ENCODE measurements at regions not wholly inside any gene's neighbourhood (a gene's known extent, or its start where the extent isn't known, plus 50 kb on each side); places are given as distances from the start of the nearest gene placed in this dataset.

- Histone ChIP-seq H3K4me3 (no peak overlapping the region), H3K36me3 (no peaks in the 10 kb centered on the region), H3K9me3 (no peaks in the 10 kb centered on the region), H3K27me3 (no peaks in the 10 kb centered on the region), H3K4me1 (no peaks in the 10 kb centered on the region), H3K27ac (no peak overlapping the region)
- no peak for ATAC-seq
- TF ChIP-seq, protein P1, sequence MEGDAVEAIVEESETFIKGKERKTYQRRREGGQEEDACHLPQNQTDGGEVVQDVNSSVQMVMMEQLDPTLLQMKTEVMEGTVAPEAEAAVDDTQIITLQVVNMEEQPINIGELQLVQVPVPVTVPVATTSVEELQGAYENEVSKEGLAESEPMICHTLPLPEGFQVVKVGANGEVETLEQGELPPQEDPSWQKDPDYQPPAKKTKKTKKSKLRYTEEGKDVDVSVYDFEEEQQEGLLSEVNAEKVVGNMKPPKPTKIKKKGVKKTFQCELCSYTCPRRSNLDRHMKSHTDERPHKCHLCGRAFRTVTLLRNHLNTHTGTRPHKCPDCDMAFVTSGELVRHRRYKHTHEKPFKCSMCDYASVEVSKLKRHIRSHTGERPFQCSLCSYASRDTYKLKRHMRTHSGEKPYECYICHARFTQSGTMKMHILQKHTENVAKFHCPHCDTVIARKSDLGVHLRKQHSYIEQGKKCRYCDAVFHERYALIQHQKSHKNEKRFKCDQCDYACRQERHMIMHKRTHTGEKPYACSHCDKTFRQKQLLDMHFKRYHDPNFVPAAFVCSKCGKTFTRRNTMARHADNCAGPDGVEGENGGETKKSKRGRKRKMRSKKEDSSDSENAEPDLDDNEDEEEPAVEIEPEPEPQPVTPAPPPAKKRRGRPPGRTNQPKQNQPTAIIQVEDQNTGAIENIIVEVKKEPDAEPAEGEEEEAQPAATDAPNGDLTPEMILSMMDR (IDR thresholded peaks at IDR 0.05 in 4 of 5, conservative IDR thresholded peaks at IDR 0.05 in 1 of 5) = no peak
- intact Hi-C loops (cut with DNase I; ENCODE audit: low total_unique reads) (no loop called here), in situ Hi-C loops (cut with MboI; ENCODE audit: low sequenced_read_pairs in 4 of 4) (no loop called here)
- DNase-seq = no peak
These were observed 430.4 kb downstream of the HAPSTR1 start for GRCh38 chr16:9521749-9522370.

- TF ChIP-seq, protein P1 (IDR thresholded peaks at IDR 0.05 in 4 of 5, conservative IDR thresholded peaks at IDR 0.05 in 1 of 5) = no peak
- TF ChIP-seq POLR2A (IDR thresholded peaks at IDR 0.05) = no peak
- Histone ChIP-seq H3K4me3 (no peak overlapping the region), H3K27me3 (peaks cover 0 to 4% (median 0%) of the 10 kb centered on the region in 3 donors), H3K4me1 (no peaks in the 10 kb centered on the region), H3K27ac (no peak overlapping the region), H3K36me3 (no peaks in the 10 kb centered on the region), H3K9me3 (no peaks in the 10 kb centered on the region)
- ATAC-seq (no peak), DNase-seq (no peak)
- in situ Hi-C loops (cut with MboI; ENCODE audit: low sequenced_read_pairs in 4 of 4) = no loop called here
- intact Hi-C loops (cut with DNase I; ENCODE audit: low total_unique reads) = no loop called here
These were observed 431.2 kb downstream of the HAPSTR1 start for GRCh38 chr16:9522614-9523013.

DNA sequence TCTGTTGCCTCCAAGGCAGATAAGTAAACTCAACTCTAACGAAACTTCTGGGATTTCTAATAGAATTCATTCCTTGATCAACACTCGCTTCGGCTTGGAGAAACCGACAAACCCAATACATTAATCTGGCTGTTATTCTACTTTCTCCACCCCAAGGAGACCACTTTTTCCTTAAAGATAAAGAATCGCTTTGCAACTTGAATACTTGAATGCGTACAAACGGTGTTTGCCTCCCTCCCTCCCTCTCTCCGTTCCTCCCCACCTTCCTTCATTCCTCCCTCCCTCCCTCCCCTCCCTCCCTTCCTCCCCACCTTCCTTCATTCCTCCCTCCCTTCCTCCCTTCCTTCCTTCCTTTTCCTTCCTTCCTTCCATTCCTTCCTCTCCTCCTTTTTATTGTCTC is 432.6 kb downstream of the HAPSTR1 start:
- ATAC-seq = no peak
- Histone ChIP-seq H3K4me3 (no peak overlapping the region), H3K27ac (no peak overlapping the region), H3K36me3 (no peaks in the 10 kb centered on the region), H3K27me3 (peaks cover 0 to 8% (median 0%) of the 10 kb centered on the region in 3 donors), H3K4me1 (no peaks in the 10 kb centered on the region), H3K9me3 (no peaks in the 10 kb centered on the region)
- no peak for TF ChIP-seq POLR2A (IDR thresholded peaks at IDR 0.05)
- TF ChIP-seq, protein P1 (IDR thresholded peaks at IDR 0.05 in 4 of 5, conservative IDR thresholded peaks at IDR 0.05 in 1 of 5) = no peak
- intact Hi-C loops (cut with DNase I; ENCODE audit: low total_unique reads) = no loop called here
- in situ Hi-C loops (cut with MboI; ENCODE audit: low sequenced_read_pairs in 4 of 4) = no loop called here
- DNase-seq = no peak

DNA sequence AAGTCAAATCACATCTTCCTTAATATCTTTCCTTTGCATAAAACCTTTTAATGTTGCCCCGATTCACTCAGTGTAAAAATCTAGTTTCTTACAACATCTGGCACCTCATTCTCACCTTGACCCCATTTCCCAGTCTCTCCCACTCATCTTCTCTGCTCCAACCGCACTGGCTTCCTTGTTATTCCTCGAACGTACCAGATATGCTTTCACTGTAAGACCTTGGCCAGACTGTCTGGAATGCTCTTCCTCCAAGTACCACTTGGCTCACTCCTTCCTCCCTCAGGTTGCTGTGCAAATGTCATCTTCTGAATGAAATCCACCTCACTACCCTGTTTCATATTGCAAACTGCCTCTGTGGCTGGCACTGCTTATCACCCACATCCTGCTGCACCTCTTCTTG is 433.6 kb downstream of the HAPSTR1 start:
- ATAC-seq = no peak
- intact Hi-C loops (cut with DNase I; ENCODE audit: low total_unique reads) = no loop called here

More for the DNA sequence above, 433.6 kb downstream of the HAPSTR1 start:
- no peak for DNase-seq
- Histone ChIP-seq H3K4me3 (no peak overlapping the region), H3K36me3 (no peaks in the 10 kb centered on the region), H3K27me3 (peaks cover 0 to 8% (median 0%) of the 10 kb centered on the region in 3 donors), H3K27ac (no peak overlapping the region), H3K4me1 (no peaks in the 10 kb centered on the region), H3K9me3 (no peaks in the 10 kb centered on the region)
- in situ Hi-C loops (cut with MboI; ENCODE audit: low sequenced_read_pairs in 4 of 4) = no loop called here
- TF ChIP-seq, protein P1 (IDR thresholded peaks at IDR 0.05 in 4 of 5, conservative IDR thresholded peaks at IDR 0.05 in 1 of 5) = no peak
